SK-N-SH treated with all-trans-retinoic acid at 6 μM for 48 hours (cell line): ENCODE measurements at regions not wholly inside any gene's neighbourhood (a gene's known extent, or its start where the extent isn't known, plus 50 kb on each side); places are given as distances from the start of the nearest gene placed in this dataset.
"Not testable (repeated sequence)": the region's sequence is repeated elsewhere in the genome, so short reads cannot be mapped to it uniquely, and the experiment has no call there.

Experiments used
- ATAC-seq: fragments of 200-7000 bp; cut with Tn5 transposase; 3 replicates; pipeline ENCODE4 v1.9.1; 2020; ENCODE audit warnings: mild to moderate bottlenecking, moderate library complexity
- ARNTL ChIP-seq: fragments of 450-650 bp; formaldehyde crosslinking; IDR thresholded peaks from 2 replicates; pipeline ENCODE4 v1.5.0; 2020; ENCODE audit warnings: low read depth, mild to moderate bottlenecking, moderate library complexity, borderline replicate concordance
- BACH2 ChIP-seq: fragments of 250-450 bp; sonication (Bioruptor Pico); IDR thresholded peaks from 2 replicates; pipeline ENCODE4 v1.9.0; 2021; ENCODE audit warnings: mild to moderate bottlenecking, borderline replicate concordance
- CSDC2 ChIP-seq: fragments of 250-450 bp; sonication (Bioruptor Pico); IDR thresholded peaks from 2 replicates; pipeline ENCODE4 v1.5.0; 2020; ENCODE audit warnings: mild to moderate bottlenecking, moderate library complexity
- ESRRG ChIP-seq: fragments of 250-450 bp; sonication (Bioruptor Pico); IDR thresholded peaks from 2 replicates; pipeline ENCODE4 v1.6.1; 2021; ENCODE audit warnings: mild to moderate bottlenecking
- GLIS3 ChIP-seq: fragments of 250-450 bp; sonication (Bioruptor Pico); IDR thresholded peaks from 2 replicates; pipeline ENCODE4 v1.5.0; 2020; ENCODE audit warnings: mild to moderate bottlenecking, moderate library complexity
- POU6F1 ChIP-seq: fragments of 250-450 bp; sonication (Bioruptor Pico); IDR thresholded peaks from 2 replicates; pipeline ENCODE4 v1.8.0; 2021; ENCODE audit warnings: low read depth, mild to moderate bottlenecking, moderate library complexity, borderline replicate concordance
- PPARA ChIP-seq: fragments of 250-450 bp; sonication (Bioruptor Pico); IDR thresholded peaks from 2 replicates; pipeline ENCODE4 v1.5.0; 2020; ENCODE audit warnings: mild to moderate bottlenecking, borderline replicate concordance
- RARB ChIP-seq: fragments of 250-450 bp; sonication (Bioruptor Pico); IDR thresholded peaks from 2 replicates; pipeline ENCODE4 v1.8.0; 2021; ENCODE audit warnings: mild to moderate bottlenecking, moderate library complexity
- TCF4 ChIP-seq: fragments of 250-450 bp; sonication (Bioruptor Pico); IDR thresholded peaks from 2 replicates; pipeline ENCODE4 v1.8.0; 2021; ENCODE audit warnings: mild to moderate bottlenecking, moderate library complexity, borderline replicate concordance
- TOX ChIP-seq: fragments of 250-450 bp; sonication (Bioruptor Pico); IDR thresholded peaks from 2 replicates; pipeline ENCODE4 v1.8.0; 2021; ENCODE audit warnings: mild to moderate bottlenecking, moderate library complexity, borderline replicate concordance
- TSHZ2 ChIP-seq: fragments of 250-450 bp; sonication (Bioruptor Pico); IDR thresholded peaks from 2 replicates; pipeline ENCODE4 v1.5.0; 2020; ENCODE audit warnings: mild to moderate bottlenecking, moderate library complexity
- ZC3H10 ChIP-seq: fragments of 250-450 bp; sonication (Bioruptor Pico); IDR thresholded peaks from 2 replicates; pipeline ENCODE4 v1.5.1; 2021; ENCODE audit warnings: mild to moderate bottlenecking, moderate library complexity
- ZFP3 ChIP-seq: fragments of 250-450 bp; sonication (Bioruptor Pico); IDR thresholded peaks from 2 replicates; pipeline ENCODE4 v1.5.0; 2020; ENCODE audit warnings: mild to moderate bottlenecking, moderate library complexity
- ZFP30 ChIP-seq: fragments of 450-650 bp; formaldehyde crosslinking; IDR thresholded peaks from 2 replicates; pipeline ENCODE4 v1.5.0; 2022; ENCODE audit warnings: mild to moderate bottlenecking, moderate library complexity
- ZNF565 ChIP-seq: fragments of 450-650 bp; formaldehyde crosslinking; conservative IDR thresholded peaks from 2 replicates; pipeline ENCODE4 v1.5.0; 2020; ENCODE audit warnings: low read depth, mild to moderate bottlenecking, moderate library complexity
- ZNF70 ChIP-seq: fragments of 450-650 bp; formaldehyde crosslinking; IDR thresholded peaks from 2 replicates; pipeline ENCODE4 v1.5.0; 2020; ENCODE audit warnings: mild to moderate bottlenecking, moderate library complexity
- ZNF8 ChIP-seq: fragments of 450-650 bp; formaldehyde crosslinking; IDR thresholded peaks from 2 replicates; pipeline ENCODE4 v1.5.0; 2020; ENCODE audit warnings: mild to moderate bottlenecking, moderate library complexity
- TF ChIP-seq, protein P1 (sequence below): fragments of 250-450 bp; sonication (Bioruptor Pico); IDR thresholded peaks from 2 replicates; pipeline ENCODE4 v1.8.0; 2020; ENCODE audit warnings: mild to moderate bottlenecking, moderate library complexity, borderline replicate concordance
- TF ChIP-seq, protein P2 (sequence below): fragments of 250-450 bp; sonication (Bioruptor Pico); IDR thresholded peaks from 2 replicates; pipeline ENCODE4 v1.5.1; 2021; ENCODE audit warnings: mild to moderate bottlenecking, moderate library complexity

DNA sequence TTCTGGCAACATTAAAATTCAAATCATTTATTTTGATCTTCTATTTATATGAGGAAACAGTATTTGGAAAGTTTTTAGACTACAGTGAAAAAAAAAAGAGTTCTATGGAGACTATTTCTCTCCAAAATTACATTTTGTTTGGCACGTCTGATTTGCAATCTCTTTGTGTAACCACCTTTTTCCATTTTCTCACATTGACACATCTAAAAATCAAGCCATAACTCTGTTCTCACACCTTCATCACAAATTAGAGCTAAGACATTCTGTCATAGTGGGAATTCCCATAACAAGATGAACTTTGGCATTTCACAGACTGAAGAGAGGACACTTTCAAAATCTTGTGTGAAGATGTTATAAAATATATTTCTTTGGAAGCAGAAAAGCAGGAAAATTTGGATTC is 468.9 kb downstream of the GRIA2 start:
- TF ChIP-seq ZNF565 (no peak), BACH2 (CRISPR knock-in tag) (no peak), ARNTL (CRISPR knock-in tag) (no peak), PPARA (no peak), ZNF8 (no peak), POU6F1 (CRISPR knock-in tag) (no peak), TCF4 (no peak), ZNF70 (CRISPR knock-in tag) (no peak), GLIS3 (CRISPR knock-in tag) (no peak)
- TF ChIP-seq, protein P1, sequence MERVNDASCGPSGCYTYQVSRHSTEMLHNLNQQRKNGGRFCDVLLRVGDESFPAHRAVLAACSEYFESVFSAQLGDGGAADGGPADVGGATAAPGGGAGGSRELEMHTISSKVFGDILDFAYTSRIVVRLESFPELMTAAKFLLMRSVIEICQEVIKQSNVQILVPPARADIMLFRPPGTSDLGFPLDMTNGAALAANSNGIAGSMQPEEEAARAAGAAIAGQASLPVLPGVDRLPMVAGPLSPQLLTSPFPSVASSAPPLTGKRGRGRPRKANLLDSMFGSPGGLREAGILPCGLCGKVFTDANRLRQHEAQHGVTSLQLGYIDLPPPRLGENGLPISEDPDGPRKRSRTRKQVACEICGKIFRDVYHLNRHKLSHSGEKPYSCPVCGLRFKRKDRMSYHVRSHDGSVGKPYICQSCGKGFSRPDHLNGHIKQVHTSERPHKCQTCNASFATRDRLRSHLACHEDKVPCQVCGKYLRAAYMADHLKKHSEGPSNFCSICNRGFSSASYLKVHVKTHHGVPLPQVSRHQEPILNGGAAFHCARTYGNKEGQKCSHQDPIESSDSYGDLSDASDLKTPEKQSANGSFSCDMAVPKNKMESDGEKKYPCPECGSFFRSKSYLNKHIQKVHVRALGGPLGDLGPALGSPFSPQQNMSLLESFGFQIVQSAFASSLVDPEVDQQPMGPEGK (CRISPR knock-in tag) = no peak
- no peak for ATAC-seq

- no peak for ATAC-seq
- TF ChIP-seq CSDC2 (no peak), PPARA (no peak), POU6F1 (CRISPR knock-in tag) (no peak), ZFP30 (CRISPR knock-in tag) (no peak), ARNTL (CRISPR knock-in tag) (no peak), ZNF8 (no peak), GLIS3 (CRISPR knock-in tag) (no peak), ZC3H10 (CRISPR knock-in tag) (no peak), TCF4 (no peak), ZNF70 (CRISPR knock-in tag) (no peak), TSHZ2 (CRISPR knock-in tag) (no peak), ZFP3 (no peak), BACH2 (CRISPR knock-in tag) (no peak)
- TF ChIP-seq, protein P1 (CRISPR knock-in tag) = no peak
Measured at GRCh38 chr4:157687971-157688370, 467.4 kb downstream of the GRIA2 start.

- not testable (repeated sequence) for ATAC-seq
Measured at GRCh38 chr4:157679326-157679725, 458.8 kb downstream of the GRIA2 start.

- no peak for ATAC-seq
- TF ChIP-seq ARNTL (CRISPR knock-in tag) (no peak), TSHZ2 (CRISPR knock-in tag) (no peak), ZFP3 (no peak), PPARA (no peak), ZFP30 (CRISPR knock-in tag) (no peak), CSDC2 (no peak), ZC3H10 (CRISPR knock-in tag) (no peak), ZNF565 (no peak), ZNF70 (CRISPR knock-in tag) (no peak), TOX (CRISPR knock-in tag) (no peak), TCF4 (no peak), RARB (CRISPR knock-in tag) (no peak), ESRRG (CRISPR knock-in tag) (no peak), ZNF8 (no peak)
- TF ChIP-seq, protein P2, sequence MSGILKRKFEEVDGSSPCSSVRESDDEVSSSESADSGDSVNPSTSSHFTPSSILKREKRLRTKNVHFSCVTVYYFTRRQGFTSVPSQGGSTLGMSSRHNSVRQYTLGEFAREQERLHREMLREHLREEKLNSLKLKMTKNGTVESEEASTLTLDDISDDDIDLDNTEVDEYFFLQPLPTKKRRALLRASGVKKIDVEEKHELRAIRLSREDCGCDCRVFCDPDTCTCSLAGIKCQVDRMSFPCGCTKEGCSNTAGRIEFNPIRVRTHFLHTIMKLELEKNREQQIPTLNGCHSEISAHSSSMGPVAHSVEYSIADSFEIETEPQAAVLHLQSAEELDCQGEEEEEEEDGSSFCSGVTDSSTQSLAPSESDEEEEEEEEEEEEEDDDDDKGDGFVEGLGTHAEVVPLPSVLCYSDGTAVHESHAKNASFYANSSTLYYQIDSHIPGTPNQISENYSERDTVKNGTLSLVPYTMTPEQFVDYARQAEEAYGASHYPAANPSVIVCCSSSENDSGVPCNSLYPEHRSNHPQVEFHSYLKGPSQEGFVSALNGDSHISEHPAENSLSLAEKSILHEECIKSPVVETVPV (CRISPR knock-in tag) = no peak
Measured at GRCh38 chr4:157678478-157678877, 457.9 kb downstream of the GRIA2 start.
